Psoas muscle (tissue), 7 donors: ENCODE measurements at regions not wholly inside any gene's neighbourhood (a gene's known extent, or its start where the extent isn't known, plus 50 kb on each side); places are given as distances from the start of the nearest gene placed in this dataset.
A peak's percentile ranks its signal among the peaks of the same experiment; 100 is the strongest.

Source experiments
- ATAC-seq, 4 donors: fragments of 200-7000 bp; cut with Tn5 transposase; one replicate each; pipeline ENCODE4 v1.9.1; 2020; ENCODE audit warnings: moderate library complexity in 3 of 4, mild to moderate bottlenecking in 2 of 4
- DNase-seq, 2 donors: peaks; one replicate each; pipeline ENCODE4 v3.0.0-alpha.2; 2020
- H3K27ac ChIP-seq: fragments of 200-600 bp; one replicate; pipeline ENCODE4 v1.8.0; 2022
- H3K27me3 ChIP-seq, 3 donors: fragments of 200-600 bp in 1 of 3; one replicate each; pipeline versions ENCODE4 v1.6.1 to v1.8.0; 2013 to 2022; ENCODE audit warnings: low read length in 2 of 3, mild to moderate bottlenecking in 2 of 3, moderate library complexity in 1 of 3; ENCODE audit not compliant: insufficient read depth in 3 of 3
- H3K36me3 ChIP-seq, 2 donors: fragments of 200-600 bp in 1 of 2; one replicate each; pipeline versions ENCODE4 v1.6.1 to v1.8.0; 2013 to 2022; ENCODE audit warnings: low read depth in 1 of 2, mild to moderate bottlenecking in 1 of 2, moderate library complexity in 1 of 2; ENCODE audit not compliant: insufficient read depth in 1 of 2
- H3K4me1 ChIP-seq: fragments of 200-600 bp; one replicate; pipeline ENCODE4 v1.8.0; 2022
- H3K4me3 ChIP-seq: fragments of 200-600 bp; one replicate; pipeline ENCODE4 v1.8.0; 2022; ENCODE audit warnings: mild to moderate bottlenecking
- H3K9me3 ChIP-seq: fragments of 200-600 bp; one replicate; pipeline ENCODE4 v1.8.0; 2022
- WGBS, 3 donors: extraction: QIAGEN DNeasy Blood & Tissue Kit; methylation state at CpG; one replicate each; pipeline versions ENCODE4 v1.1.6 to v1.1.7; 2013; 5-methylcytosine and 5-hydroxymethylcytosine counted together
- intact Hi-C, 2 donors: fragments of 100-400 bp; cut with DNase I; formaldehyde crosslinking; loops; one replicate each; pipeline versions ENCODE4 v1.11.0 to v1.14.2; 2022
- TF ChIP-seq, protein P1 (sequence below): fragments of 200-600 bp; IDR thresholded peaks from one replicate; pipeline ENCODE4 v1.8.0; 2022; ENCODE audit warnings: antibody characterized with exemption
- donor health status: healthy with polysubstance abuse.
- donor health status: DM: no; HTN: no; CAD: no; lungs with moderate emphysema.
- donor health status: Bipolar disorder and iron deficiency.
- donor health status: healthy.
- donor health status: DM: yes; HTN: yes; CAD: no.
- donor health status: DM: no; HTN: no; CAD: no.
- donor health status: DM: yes; HTN: yes; CAD: no.

DNA sequence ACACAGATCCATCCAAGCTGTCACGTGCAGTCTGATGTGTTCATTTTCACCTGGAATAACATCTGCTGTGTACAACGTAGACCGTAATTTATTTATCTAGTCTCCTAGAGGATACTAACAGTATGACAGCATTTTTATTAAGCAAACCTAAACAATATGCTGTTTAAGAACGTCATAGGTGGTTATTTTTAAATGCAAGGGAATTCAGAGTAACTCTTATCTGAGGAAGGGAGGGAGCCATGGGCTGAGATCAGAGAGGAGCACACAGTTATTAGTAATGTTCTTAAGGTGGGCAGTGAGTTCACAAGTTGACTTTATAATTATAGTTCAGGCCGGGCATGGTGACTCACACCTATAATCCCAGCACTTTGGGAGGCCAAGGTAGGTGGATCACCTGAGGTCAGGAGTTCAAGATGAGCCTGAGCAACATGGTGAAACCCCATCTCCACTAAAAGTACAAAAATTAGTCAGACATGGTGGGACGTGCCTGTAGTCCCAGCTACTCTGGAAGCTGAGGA lies 193.6 kb downstream of the UACA start:
- WGBS, 3 donors, result 57 to 79% (median 63%) methylated on average over 6 of the region's 6 CpGs

DNA sequence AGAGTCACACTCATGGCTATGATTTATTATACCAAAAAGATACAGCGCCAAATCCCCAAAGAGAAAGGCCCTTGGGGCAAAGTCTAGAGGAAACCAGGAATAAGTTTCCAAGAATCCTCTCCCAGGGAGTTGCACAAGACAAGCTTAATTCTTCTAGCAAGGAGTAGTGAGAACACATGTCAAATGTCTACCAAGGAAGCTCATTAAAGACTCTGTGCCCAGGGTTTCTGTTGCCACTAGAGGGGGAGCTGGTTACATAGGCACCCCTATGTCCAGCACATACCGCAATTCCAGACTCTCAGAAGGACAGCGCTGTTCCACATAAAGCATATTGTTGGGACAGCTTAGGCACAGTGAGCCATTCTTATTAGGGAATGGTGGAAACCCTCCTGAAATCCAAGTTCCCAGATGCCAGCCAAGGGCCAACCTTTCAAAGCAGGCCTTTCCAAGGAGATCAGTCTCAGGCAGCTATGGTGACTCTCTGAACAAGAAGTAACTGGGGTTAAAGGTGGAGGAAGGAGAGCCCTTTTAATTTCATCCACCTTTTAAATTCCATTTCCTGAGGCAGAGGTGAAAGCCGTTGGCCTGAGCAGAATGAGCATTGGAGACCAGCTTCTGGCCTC lies 194.2 kb downstream of the UACA start:
- ATAC-seq, result peak in 3 of 4 donors; percentile 50 to 71 (median 51)
- intact Hi-C loops, result loop anchor here in 1 of 2 donors (2.0 kb wide), 1 partner anchor 36 kb away; no protein-coding TSS in a partner anchor
- Histone ChIP-seq H3K9me3 (no peaks in the 10 kb centered on the region), H3K36me3 (no peaks in the 10 kb centered on the region), H3K27ac (no peak overlapping the region), H3K4me1 (peaks cover 7% of the 10 kb centered on the region), H3K4me3 (no peak overlapping the region), H3K27me3 (no peaks in the 10 kb centered on the region)
- TF ChIP-seq, protein P1, sequence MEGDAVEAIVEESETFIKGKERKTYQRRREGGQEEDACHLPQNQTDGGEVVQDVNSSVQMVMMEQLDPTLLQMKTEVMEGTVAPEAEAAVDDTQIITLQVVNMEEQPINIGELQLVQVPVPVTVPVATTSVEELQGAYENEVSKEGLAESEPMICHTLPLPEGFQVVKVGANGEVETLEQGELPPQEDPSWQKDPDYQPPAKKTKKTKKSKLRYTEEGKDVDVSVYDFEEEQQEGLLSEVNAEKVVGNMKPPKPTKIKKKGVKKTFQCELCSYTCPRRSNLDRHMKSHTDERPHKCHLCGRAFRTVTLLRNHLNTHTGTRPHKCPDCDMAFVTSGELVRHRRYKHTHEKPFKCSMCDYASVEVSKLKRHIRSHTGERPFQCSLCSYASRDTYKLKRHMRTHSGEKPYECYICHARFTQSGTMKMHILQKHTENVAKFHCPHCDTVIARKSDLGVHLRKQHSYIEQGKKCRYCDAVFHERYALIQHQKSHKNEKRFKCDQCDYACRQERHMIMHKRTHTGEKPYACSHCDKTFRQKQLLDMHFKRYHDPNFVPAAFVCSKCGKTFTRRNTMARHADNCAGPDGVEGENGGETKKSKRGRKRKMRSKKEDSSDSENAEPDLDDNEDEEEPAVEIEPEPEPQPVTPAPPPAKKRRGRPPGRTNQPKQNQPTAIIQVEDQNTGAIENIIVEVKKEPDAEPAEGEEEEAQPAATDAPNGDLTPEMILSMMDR, result peak; percentile 32
- 53 to 64% (median 63%) methylated on average over 4 of the region's 4 CpGs for WGBS, 3 donors
- DNase-seq, result no peak

More for the DNA sequence above, 193.6 kb downstream of the UACA start:
- H3K4me1 ChIP-seq, result peaks cover 7% of the 10 kb centered on the region
- no peaks in the 10 kb centered on the region for H3K36me3 ChIP-seq
- no peaks in the 10 kb centered on the region for H3K27me3 ChIP-seq
- TF ChIP-seq, protein P1, result no peak
- H3K9me3 ChIP-seq, result no peaks in the 10 kb centered on the region
- no peak overlapping the region for H3K4me3 ChIP-seq
- DNase-seq, result no peak
- ATAC-seq, result peak in 3 of 4 donors; percentile 54 to 71 (median 66)
- no peak overlapping the region for H3K27ac ChIP-seq
- intact Hi-C loops, result loop anchor here (2.0 to 10.0 kb wide), 2 partner anchors 35 to 65 kb away; no protein-coding TSS in a partner anchor

DNA sequence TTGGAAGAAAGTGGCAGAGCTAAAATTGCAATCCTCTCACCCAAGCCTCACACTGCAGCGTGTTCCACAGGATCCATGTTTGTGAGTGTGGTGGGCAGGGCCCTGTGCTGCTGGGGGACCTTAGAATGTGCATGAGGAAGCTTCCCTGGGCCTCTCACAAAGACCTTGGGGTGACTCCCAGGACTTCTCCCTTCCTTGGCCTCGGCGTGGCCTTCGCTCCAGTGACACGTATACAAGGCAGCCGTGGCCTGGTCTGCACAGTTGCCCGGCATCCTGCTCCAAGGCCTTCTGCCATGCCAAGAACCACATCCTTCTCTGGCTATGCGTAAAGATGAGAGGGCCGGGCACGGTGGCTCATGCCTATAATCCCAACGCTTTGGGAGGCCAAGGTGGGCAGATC lies 196.4 kb downstream of the UACA start:
- 83 to 85% (median 84%) methylated on average over 11 of the region's 11 CpGs for WGBS, 3 donors
- Histone ChIP-seq H3K4me3 (no peak overlapping the region), H3K27me3 (no peaks in the 10 kb centered on the region), H3K4me1 (peaks cover 7% of the 10 kb centered on the region), H3K9me3 (no peaks in the 10 kb centered on the region), H3K36me3 (no peaks in the 10 kb centered on the region), H3K27ac (no peak overlapping the region)
- TF ChIP-seq, protein P1, result no peak
- ATAC-seq (no peak), DNase-seq (no peak)
- intact Hi-C loops, result no loop called here

DNA sequence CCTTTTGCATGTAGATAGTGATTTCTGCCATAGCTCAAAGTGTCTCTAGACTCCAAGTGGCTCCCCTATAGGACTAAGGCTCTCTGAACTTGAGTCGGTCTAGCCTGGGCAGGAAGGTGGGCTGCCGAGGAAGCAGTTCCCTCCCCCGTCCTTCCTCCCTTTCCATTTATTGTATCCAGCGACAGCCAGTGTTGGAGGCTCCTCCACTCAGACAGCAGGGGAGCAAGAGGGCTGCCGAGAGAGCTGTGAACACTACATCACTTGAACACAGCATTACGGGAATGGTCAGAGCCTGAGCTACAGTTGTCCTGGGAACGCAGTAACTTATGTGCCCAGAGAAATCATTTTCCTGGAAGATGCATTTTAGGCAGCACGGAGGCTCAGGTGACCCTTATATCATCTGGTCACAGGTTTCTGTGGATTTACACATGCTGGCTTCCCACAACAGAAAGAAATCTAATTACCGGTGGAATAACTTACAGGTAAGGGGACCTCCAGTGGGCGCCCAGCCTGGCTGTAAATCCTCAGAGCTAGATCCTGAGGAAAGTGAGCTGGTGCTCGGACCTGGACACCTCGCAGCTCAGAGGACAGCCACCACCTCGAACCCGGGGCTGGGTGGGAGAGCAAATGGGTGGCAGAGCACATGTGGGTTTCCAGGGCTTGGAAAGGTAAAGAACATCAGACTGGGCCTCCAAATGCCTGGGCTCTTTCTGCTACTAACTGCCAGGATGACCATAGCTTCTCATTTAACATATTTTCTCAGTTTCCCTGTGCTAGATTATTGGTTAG lies 197.1 kb downstream of the UACA start:
- TF ChIP-seq, protein P1, result no peak
- H3K9me3 ChIP-seq, result no peaks in the 10 kb centered on the region
- no peaks in the 10 kb centered on the region for H3K36me3 ChIP-seq
- no peaks in the 10 kb centered on the region for H3K27me3 ChIP-seq
- no peak overlapping the region for H3K27ac ChIP-seq
- peaks cover 7% of the 10 kb centered on the region for H3K4me1 ChIP-seq
- H3K4me3 ChIP-seq, result no peak overlapping the region
- intact Hi-C loops, result no loop called here
- DNase-seq (no peak), ATAC-seq (no peak)
- 71 to 77% (median 72%) methylated on average over 13 to 14 of the region's 14 CpGs for WGBS, 3 donors
